ENCODE measurements at regions not wholly inside any gene's neighbourhood (a gene's known extent, or its start where the extent isn't known, plus 50 kb on each side); places are given as distances from the start of the nearest gene placed in this dataset.

- DNase-seq (ENCODE audit: low read depth) = no peak
- no peaks in the 10 kb centered on the region for H3K27me3 ChIP-seq (ENCODE audit: control insufficient read depth, insufficient read depth, low read length)
- no peaks in the 10 kb centered on the region for H3K36me3 ChIP-seq (ENCODE audit: control insufficient read depth, insufficient read depth, low read length)
- no peak overlapping the region for H3K4me3 ChIP-seq (ENCODE audit: low read depth, low read length)
- TF ChIP-seq CTCF (IDR thresholded peaks at IDR 0.05; ENCODE audit: insufficient read depth, low read length, poor library complexity, severe bottlenecking) = no peak
Observed at GRCh38 chr17:77440560-77440981, 299.8 kb downstream of the SEC14L1 start.

- no peaks in the 10 kb centered on the region for H3K27me3 ChIP-seq (ENCODE audit: control insufficient read depth, insufficient read depth, low read length)
- no peak for DNase-seq (ENCODE audit: low read depth)
- H3K36me3 ChIP-seq (ENCODE audit: control insufficient read depth, insufficient read depth, low read length) = no peaks in the 10 kb centered on the region
- no peak for TF ChIP-seq CTCF (IDR thresholded peaks at IDR 0.05; ENCODE audit: insufficient read depth, low read length, poor library complexity, severe bottlenecking)
- no peak overlapping the region for H3K4me3 ChIP-seq (ENCODE audit: low read depth, low read length)
Observed at GRCh38 chr17:77441130-77441920, 300.6 kb downstream of the SEC14L1 start.

GRCh38 chr17:77441940-77442339 lies 301.2 kb downstream of the SEC14L1 start:
- no peak for TF ChIP-seq CTCF (IDR thresholded peaks at IDR 0.05; ENCODE audit: insufficient read depth, low read length, poor library complexity, severe bottlenecking)
- H3K4me3 ChIP-seq (ENCODE audit: low read depth, low read length) = no peak overlapping the region
- no peaks in the 10 kb centered on the region for H3K36me3 ChIP-seq (ENCODE audit: control insufficient read depth, insufficient read depth, low read length)
- DNase-seq (ENCODE audit: low read depth) = no peak
- H3K27me3 ChIP-seq (ENCODE audit: control insufficient read depth, insufficient read depth, low read length) = no peaks in the 10 kb centered on the region

- no peak for DNase-seq (ENCODE audit: low read depth)
- Histone ChIP-seq H3K36me3 (ENCODE audit: control insufficient read depth, insufficient read depth, low read length) (no peaks in the 10 kb centered on the region), H3K27me3 (ENCODE audit: control insufficient read depth, insufficient read depth, low read length) (no peaks in the 10 kb centered on the region), H3K4me3 (ENCODE audit: low read depth, low read length) (no peak overlapping the region)
- TF ChIP-seq CTCF (IDR thresholded peaks at IDR 0.05; ENCODE audit: insufficient read depth, low read length, poor library complexity, severe bottlenecking) = no peak
Observed at GRCh38 chr17:77442976-77443747, 302.4 kb downstream of the SEC14L1 start.

- Histone ChIP-seq H3K36me3 (ENCODE audit: control insufficient read depth, insufficient read depth, low read length) (no peaks in the 10 kb centered on the region), H3K4me3 (ENCODE audit: low read depth, low read length) (no peak overlapping the region), H3K27me3 (ENCODE audit: control insufficient read depth, insufficient read depth, low read length) (no peaks in the 10 kb centered on the region)
- no peak for DNase-seq (ENCODE audit: low read depth)
- TF ChIP-seq CTCF (IDR thresholded peaks at IDR 0.05; ENCODE audit: insufficient read depth, low read length, poor library complexity, severe bottlenecking) = no peak
Observed at GRCh38 chr17:77443748-77444260, 303.0 kb downstream of the SEC14L1 start.
